ENCODE measurements at regions not wholly inside any gene's neighbourhood (a gene's known extent, or its start where the extent isn't known, plus 50 kb on each side); places are given as distances from the start of the nearest gene placed in this dataset.

DNA sequence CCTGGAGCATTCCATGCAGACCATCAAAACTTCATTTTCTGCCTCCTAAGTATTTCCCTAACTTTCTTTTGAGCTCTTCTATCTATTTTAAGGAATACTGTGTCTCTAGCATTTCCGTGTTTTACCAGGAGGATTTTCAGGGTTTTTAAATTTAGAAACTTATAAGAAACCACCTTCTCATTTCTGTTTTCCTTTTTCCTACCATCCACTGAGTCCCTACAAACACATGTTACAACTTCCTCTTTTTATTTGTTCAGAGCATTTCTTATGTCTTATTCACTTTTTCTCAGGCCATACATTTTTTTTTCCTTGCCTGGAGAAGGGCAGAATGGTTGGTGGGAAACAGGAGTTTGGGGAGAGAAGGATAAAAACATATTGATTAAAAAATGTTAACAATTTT is 130.0 kb upstream of the BMP5 start:
- DNase-seq (ENCODE audit: low spot score) (no peak), FAIRE-seq (no peak)

DNA sequence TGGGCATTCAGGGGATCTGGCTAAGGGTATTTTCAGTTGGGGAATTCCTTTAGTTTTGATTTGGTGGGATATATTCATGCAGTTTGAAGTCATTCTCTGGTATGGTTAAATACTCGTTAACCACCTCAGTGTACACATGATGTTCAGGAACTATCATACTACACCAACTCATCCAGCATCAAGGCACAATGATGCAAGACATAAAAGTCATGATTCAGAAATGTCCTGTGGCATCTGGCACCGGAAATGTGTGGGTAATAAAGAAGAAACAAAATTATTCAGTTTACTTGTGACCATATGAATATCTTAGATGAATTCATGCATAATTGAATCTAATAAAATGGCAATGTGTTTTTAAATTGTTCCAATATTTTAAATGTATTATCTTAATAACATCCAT is 129.0 kb upstream of the BMP5 start:
- DNase-seq (ENCODE audit: low spot score), result no peak
- no peak for FAIRE-seq

DNA sequence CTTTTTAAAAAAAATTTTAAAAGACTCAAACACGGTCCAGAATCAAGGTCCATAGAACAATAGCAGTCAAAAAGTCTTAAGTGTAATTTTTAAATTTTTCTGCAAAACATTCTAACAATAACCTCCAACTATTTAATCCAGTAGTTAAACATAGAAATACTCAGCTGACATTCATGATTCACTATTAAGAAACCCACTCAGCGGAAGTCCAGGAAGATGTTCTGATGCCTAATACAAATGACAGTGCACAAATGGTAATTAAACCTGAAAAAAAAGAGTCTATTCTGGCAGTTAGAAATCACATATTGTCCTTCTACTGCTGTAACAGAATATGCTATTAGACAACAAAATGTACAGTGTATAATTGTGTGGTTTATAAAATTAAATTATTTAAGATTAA is 128.2 kb upstream of the BMP5 start:
- DNase-seq (ENCODE audit: low spot score), result no peak
- no peak for FAIRE-seq

DNA sequence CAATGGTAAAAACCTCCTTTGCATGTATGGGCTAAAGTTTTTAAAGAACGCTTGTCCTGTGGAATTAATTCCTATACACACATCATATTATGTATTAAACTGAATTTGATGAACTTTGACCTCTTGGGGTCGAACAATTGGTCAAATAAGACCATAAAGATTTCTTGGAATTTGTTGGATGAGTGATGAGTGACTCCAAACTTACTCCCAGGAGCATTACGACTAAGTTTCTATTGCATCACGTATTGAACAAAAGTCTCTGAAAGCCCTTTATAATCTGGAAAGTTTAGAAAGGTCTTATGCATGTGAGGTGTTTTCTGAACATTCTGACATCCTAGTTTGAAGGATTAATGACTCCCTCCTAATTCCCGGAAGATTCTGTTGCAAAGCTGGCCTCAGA is 126.9 kb upstream of the BMP5 start:
- DNase-seq (ENCODE audit: low spot score) (no peak), FAIRE-seq (no peak)

DNA sequence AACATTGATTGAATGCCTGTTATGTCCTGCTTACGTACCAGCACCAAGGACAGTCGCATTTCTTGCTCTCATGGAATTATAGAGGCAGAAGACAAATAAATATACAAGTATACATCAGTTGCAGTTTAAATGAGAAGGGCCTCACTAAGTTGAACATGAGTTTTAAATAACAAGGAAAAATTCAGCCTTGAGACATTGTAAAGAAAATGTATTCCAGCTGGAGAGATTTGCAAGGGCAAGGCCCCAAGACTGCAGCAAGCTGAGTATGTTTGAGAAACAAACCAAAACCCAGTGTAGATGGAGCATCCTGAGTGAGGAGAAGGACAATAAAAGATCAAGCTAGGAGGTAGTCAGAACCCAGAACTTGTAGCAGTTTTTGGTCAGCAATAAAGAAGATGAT is 123.2 kb upstream of the BMP5 start:
- DNase-seq (ENCODE audit: low spot score), result no peak
- FAIRE-seq, result no peak

DNA sequence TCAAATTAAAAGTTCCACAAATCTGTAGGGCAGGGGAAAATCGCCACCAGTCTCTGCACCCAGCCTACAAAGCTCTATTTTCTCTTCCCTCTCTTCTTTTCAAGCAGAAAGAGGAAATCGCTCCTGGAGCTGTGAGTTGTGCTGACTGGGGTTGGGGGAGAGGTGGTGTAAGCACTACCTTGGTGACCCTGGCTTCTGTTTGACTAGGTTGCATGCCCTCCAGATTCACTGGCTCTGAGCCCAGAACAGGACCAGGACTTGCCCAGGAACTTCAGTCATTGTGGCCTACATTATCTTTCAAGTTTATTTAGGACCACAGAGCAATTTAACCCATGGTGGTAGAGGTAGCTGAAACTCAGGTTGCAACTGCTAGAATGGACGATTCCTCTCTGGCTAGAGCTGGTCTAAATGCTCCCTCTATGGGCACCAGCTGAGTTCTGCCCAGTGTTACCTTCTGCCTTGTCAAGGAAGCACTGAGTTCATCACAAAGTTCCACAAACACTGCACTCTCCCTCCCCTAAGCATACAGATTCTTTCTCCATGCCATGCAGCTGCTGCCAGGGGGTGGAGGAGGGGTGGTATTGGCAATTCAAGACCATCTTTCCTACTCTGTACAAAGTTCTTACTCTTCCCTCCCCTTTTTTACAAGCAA is 122.0 kb upstream of the BMP5 start:
- DNase-seq (ENCODE audit: low spot score), result no peak
- FAIRE-seq, result no peak

DNA sequence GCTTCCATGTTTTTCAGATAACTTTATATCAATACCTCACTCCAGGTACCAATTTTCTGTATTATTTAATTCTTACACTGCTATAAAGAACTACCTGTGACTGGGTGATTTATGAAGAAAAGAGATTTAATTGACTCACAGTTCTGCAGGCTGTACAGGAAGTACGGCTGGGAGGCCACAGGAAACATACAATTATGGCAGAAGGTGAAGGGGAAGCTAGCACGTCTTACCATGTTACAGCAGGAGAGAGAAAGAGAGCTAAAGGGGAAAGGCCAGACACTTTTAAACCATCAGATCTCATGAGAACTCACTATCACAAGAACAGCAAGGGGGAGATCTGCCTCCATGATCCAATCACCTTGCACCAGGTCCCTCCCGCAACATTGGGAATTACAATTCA is 119.1 kb upstream of the BMP5 start:
- no peak for FAIRE-seq
- DNase-seq (ENCODE audit: low spot score), result no peak

DNA sequence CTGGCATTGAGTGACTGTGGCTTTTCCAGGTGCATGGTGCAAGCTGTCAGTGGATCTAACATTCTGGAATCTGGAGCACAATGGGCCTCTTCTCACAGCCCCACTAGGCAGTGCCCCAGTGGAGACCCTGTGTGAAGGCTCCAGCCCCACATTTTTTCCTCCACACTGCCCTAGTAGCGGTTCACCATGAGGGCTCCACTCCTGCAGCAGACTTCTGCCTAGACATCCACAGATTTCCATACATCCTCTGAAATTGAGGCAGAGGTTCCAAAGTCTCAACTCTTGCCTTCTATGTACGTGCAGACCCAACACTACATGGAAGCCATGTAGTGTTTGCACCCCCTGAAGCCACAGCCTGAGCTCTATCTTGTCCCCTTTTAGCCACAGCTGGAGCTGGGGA is 118.0 kb upstream of the BMP5 start:
- FAIRE-seq (no peak), DNase-seq (ENCODE audit: low spot score) (no peak)

DNA sequence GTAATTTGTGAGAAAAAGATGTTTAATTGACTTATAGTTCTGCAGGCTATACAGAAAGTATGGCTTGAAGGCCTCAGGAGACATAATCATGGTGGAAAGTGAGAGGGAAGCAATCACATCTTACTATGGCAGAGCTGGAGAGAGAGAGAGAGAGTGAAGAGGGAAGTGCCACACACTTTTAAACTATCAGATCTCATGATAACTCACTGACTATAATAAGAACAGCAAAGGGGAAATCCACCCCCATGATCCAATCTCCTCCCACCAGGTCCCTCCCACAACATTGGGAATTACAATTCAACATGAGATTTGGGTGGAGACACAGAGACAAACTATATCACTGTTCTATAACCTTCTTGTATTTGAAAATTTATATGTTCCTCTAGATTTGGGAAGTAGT is 117.2 kb upstream of the BMP5 start:
- no peak for FAIRE-seq
- no peak for DNase-seq (ENCODE audit: low spot score)

DNA sequence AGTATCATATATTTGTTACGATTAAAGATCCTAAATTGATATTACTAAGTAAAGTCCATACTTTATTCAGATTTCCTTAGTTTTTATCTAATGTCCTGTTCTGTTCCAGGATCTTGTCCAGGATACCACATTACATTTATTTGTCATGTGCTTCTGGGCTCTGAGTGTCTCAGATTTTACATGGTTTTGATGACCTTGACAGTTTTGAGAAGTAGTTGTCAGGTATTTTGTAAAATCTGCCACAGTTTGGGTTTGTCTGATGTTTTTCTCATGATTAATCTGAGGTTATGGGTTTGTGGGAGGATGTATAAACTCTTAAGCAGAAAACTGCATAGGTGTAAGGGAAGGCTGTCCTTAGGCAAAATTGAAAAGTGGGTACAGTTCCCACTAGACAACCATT is 109.9 kb upstream of the BMP5 start:
- FAIRE-seq, result no peak

DNA sequence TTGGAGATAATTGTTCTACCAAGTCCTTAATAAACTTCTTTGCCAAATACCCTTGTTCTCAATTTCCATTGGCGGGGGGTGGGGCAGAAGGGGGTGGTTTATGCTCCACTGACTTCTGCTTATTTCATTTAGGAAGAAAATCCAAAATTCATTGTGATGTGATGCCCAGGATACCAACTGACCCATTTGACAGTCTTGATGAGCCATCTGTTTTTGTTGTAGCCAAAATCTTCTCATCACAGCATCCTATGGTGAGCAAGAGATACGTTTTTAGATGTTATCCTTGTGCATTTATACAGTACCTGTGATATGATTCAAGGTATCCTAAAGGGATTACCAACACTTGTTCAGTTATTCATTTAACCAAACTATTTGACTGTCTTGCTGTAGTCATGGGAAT is 108.5 kb upstream of the BMP5 start:
- DNase-seq (ENCODE audit: low spot score) (no peak), FAIRE-seq (no peak)

More for the DNA sequence above, 109.9 kb upstream of the BMP5 start:
- no peak for DNase-seq (ENCODE audit: low spot score)

DNA sequence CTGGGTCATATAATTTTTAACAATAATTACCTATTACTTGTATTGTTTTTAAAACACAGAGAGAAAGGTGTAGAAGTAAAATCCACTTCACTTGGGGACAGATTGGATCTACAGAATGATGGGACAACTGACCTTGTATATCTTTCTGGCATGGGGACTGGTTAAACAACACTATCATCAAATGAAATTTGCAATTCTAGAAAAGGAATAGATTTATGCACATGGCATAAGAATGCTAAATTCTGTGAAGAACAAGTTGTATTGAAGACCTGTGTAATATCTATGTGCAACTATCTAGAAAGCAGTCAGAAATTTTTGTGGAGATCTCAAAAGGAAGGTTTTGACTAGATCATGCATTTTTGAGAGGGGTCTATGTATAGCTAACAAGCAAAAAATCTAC is 106.3 kb upstream of the BMP5 start:
- FAIRE-seq (no peak), DNase-seq (ENCODE audit: low spot score) (no peak)

DNA sequence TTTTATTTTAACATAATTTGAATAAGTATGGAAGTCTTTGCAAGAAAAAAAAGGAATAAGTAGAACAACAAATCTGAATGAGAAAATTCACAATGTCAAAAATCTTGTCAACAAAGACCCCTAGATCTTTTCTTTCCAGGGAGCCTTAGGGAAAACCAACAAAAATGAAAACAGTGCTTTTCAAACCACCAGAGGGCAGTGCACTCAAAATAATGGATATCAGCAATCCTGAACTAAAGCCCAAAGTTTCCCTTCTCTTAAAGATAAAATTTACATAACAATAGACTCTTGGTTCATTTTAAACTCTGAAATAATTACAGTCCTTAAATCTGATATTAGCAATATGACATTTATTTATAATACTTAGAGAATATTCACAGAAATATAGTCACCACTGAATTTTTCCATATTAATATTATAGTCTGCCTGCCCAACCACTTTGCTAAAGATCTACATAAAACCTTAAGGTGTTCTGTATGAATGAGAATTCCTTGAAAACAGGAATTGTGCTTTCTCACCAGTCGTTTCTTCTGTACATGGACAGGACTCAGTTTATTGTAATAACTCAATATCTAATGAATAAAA is 105.3 kb upstream of the BMP5 start:
- peak; percentile 33 for DNase-seq (ENCODE audit: low spot score)
- FAIRE-seq, result peak; percentile 75

DNA sequence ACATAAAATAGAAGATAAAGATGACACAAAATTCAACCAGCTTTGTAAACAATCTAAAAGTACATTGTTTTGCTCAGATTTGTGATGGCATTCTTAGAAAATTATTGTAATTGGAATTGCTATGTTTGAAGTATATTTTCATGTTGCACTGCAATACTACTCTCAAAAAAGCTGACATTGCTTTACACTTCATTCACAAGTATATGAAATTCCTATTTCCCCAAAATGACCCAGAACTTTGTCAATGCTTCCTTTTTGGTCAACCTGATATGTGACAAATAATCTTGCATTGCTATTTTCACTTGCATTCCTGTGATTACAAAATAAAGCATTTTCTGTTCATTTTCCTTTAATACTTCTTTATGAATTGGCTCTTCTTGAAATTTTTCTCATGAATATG is 104.1 kb upstream of the BMP5 start:
- DNase-seq (ENCODE audit: low spot score) (no peak), FAIRE-seq (no peak)

DNA sequence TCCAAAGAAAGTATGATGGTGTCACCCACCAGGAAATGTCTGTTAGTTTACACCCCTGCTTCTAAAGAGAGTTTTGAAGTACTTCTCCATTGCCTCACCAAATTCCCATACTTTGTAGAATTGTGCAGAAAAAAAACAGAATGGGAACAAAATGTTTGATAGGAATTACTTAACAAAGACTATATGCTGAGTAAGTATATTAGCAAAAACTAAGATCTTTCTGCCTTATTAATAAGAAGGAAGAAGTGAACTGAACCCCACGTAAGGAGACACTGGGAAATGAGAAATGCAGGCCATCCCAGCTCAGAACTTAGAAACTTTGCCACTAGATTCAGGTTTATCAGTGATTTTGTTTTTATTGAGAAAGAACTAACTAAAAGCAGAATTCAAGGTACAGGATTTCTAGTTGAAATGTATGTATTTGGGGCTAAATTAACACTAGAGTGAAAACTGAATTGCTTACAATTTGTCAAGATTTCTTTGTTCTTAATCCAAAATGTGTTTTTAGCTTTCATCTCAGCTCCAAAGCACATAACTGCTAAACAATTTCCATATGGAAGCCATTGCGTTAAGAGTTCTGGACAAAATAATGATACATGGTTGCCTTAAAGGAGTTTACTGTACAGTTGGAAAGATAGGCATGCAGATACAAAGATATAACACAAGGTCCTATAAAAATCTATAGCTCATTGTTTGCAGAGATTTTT is 102.7 kb upstream of the BMP5 start:
- DNase-seq (ENCODE audit: low spot score) (no peak), FAIRE-seq (no peak)

DNA sequence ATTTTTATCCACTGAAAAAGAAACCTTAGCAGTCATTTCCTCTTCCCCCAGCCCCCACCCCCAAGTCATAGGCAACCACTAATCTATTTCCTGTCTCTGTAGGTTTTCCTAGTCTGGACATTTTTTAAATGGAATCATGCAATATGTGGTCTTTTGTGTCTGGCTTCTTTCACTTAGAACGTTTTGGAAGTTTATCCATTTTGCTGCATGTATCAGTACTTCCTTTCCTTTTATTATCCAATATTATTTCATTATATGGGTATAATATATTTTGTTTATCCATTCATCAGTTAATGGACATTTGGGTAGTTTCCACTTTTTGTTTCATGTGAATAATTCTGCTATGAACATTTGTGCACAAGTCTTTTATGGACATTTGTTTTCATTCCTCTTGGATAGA is 99.3 kb upstream of the BMP5 start:
- FAIRE-seq (no peak), DNase-seq (ENCODE audit: low spot score) (no peak)

DNA sequence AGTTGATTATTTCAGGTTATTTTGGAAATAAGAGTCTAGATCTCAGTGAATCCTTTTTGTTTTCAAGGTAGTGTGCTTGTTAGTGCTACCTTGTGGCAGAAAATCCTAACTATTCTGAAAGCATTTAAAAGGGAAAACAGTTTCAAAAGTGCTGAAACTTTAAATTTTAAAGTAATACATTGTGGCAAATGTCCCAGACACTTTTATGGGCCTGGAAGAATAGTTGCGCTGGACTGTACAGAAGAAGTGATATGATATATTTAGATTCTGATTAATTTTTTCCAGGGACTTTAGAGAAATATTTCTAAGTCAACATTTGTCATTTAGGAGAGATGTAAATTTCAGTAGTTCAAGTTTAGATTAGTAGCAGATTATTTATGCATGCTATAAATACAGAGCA is 96.7 kb upstream of the BMP5 start:
- DNase-seq (ENCODE audit: low spot score) (no peak), FAIRE-seq (no peak)

DNA sequence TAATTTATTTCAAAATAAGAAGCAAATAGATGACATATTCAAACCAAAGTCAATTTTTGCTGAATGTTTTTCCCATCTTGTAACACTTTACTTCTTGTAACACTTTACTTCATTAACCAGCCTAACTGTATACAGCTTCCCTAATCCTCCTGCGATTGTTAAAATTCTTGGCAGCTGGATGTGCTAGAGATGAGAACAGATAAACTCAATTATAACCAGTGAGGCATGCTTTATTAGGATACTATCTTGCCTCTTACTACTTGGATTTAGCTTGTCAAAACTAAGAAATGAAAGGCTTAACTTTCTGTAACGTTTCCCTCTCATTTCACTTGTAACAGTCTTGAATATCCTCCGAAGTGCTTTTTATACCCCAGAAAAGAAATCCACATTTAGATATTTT is 94.1 kb upstream of the BMP5 start:
- no peak for DNase-seq (ENCODE audit: low spot score)
- no peak for FAIRE-seq

DNA sequence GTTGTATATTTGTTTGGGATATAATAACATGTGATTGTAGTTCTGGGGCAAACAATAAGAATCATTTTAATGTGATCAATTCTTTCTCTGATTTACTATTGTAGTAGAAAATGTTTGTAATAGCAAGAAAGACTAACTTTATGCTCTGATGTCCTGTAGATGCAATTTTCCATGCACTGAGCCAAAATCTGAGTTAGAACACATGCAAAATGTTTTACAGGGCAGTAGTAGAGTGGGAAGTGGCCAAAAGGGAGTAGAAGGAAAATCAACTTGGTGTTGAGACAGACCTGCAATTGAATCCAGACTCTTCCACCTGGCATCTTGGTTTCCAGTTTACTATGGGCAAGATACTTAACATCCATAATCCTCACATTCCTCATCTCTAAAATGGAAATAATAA is 93.5 kb upstream of the BMP5 start:
- DNase-seq (ENCODE audit: low spot score) (no peak), FAIRE-seq (no peak)

DNA sequence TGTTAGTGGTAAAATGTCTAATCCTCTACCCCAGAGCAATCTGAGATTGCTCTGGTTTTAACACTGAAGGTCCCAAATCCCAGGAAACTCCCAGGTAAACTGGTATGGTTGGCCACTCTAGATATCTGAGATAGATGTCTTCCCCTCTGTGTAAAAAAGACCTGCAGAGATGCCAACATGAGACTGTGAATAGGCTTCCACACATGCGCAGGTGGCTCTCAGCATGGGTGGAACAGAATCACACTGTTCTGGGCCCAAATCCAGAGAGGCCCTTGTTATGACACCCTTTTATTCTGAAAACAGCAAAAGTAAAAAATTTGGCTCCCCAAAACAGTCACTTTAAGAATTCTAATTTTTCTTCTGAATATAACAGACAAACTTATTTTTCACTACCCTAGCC is 88.7 kb upstream of the BMP5 start:
- no peak for FAIRE-seq
- DNase-seq (ENCODE audit: low spot score), result no peak

DNA sequence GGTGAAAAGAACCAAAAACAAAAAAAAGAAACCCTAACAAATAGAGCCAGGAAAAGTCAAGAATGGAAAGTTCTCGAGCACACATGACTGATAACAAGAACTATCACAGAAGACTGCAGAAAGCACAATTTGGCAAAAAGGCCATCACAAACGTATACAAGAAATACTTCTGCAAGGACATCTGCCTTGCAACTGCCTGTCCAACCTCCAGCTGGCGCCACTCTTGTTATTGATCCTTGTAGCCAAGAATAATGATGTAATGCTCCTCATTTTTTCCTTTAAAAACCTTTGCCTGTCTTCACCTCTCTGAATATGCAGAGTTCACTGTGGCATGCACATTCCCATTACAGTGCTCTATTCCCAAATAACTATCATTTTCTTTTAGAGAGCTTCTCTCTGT is 87.9 kb upstream of the BMP5 start:
- FAIRE-seq, result no peak
- no peak for DNase-seq (ENCODE audit: low spot score)

DNA sequence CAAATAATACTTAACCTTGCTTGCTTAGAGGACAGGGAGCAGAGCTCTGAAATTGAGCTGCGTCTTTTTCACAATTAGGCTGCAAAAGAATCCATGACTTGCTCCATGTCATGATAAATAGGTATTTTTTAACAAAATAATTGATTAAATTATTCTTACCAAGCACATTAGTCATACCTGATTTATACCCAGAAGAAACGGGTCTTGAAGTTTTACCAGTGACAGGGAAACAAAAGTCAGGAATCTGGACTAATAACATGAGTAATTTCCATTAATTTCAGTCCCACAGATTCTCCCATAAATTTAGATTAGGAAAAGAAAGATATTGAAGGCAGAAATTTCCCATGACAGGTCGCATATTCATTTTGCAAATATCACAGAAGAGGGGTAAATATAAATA is 85.0 kb upstream of the BMP5 start:
- FAIRE-seq, result no peak
- DNase-seq (ENCODE audit: low spot score), result no peak

DNA sequence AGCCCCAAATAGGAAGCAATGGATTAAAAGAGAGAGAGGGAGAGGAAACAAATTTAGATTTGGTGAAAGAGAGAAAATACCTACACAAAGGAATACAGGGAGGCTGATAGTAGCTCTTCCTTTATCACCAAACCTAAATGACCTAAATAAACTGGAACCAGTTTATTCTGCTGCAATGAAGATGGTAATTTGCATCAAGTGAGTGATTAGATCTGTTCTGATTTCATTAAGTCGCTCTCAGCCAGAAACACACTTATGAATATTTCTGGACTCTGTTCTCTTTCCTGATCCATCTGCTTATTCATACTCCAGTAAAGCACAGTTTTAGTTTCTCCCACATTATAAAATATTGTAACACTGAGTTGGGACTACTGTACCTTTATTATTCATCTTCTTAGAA is 83.4 kb upstream of the BMP5 start:
- DNase-seq (ENCODE audit: low spot score) (no peak), FAIRE-seq (no peak)

Measured in RCC 7860 (cell line).